IMR-90 (cell line): ENCODE measurements at regions not wholly inside any gene's neighbourhood (a gene's known extent, or its start where the extent isn't known, plus 50 kb on each side); places are given as distances from the start of the nearest gene placed in this dataset.

Experiments used
- ATAC-seq: fragments of 200-7000 bp; cut with Tn5 transposase; 2 replicates; pipeline ENCODE4 v1.9.1; 2020; ENCODE audit warnings: low read depth, mild to moderate bottlenecking, moderate library complexity
- BruUV-seq: library from RNA; stranded (reverse); fragments of 400-500 nt; replicated peaks from 2 replicates; lab custom pipeline; 2021; lab: Mats Ljungman, UMichigan
- CTCF ChIA-PET: fragments of 300-600 bp; formaldehyde crosslinking; extraction: SDS; loops from one replicate; lab custom pipeline; 2021; ENCODE audit warnings: antibody characterized with exemption; lab: Yijun Ruan, JAX
- POLR2A ChIA-PET: fragments of 300-600 bp; sonication (Branson Sonifier 250); formaldehyde crosslinking; loops from one replicate; lab custom pipeline; 2022; ENCODE audit warnings: antibody characterized with exemption; ENCODE audit not compliant: unreplicated experiment; lab: Charles Lee
- DNase-seq: peaks from one replicate; pipeline ENCODE4 v3.0.0; 2013
- H2AFZ ChIP-seq: replicated peaks from 2 replicates; pipeline ENCODE3; 2013; ENCODE audit warnings: low read length, mild to moderate bottlenecking; ENCODE audit not compliant: poor library complexity
- H2AK5ac ChIP-seq: 2 replicates; pipeline ENCODE4 v1.6.1; 2013; ENCODE audit warnings: low read depth, low read length, inconsistent platforms
- H2AK9ac ChIP-seq: replicated peaks from 2 replicates; pipeline ENCODE3; 2013; ENCODE audit warnings: mild to moderate bottlenecking, low read depth, low read length, moderate library complexity; ENCODE audit not compliant: poor library complexity
- H2BK120ac ChIP-seq: 2 replicates; pipeline ENCODE4 v1.6.1; 2013; ENCODE audit warnings: low read depth, low read length, inconsistent platforms
- H2BK15ac ChIP-seq: 3 replicates; pipeline ENCODE4 v1.6.1; 2013; ENCODE audit warnings: low read depth, low read length, inconsistent platforms
- H2BK20ac ChIP-seq: 2 replicates; pipeline ENCODE4 v1.6.1; 2013; ENCODE audit warnings: low read depth, mild to moderate bottlenecking, inconsistent platforms, low read length, moderate library complexity
- H2BK5ac ChIP-seq: 2 replicates; pipeline ENCODE4 v1.6.1; 2013; ENCODE audit warnings: mild to moderate bottlenecking, low read depth, low read length, inconsistent platforms; ENCODE audit not compliant: poor library complexity, severe bottlenecking
- H3K14ac ChIP-seq: replicated peaks from 2 replicates; pipeline ENCODE4 v1.6.1; 2013; ENCODE audit warnings: low read depth, low read length, inconsistent platforms
- H3K18ac ChIP-seq: 2 replicates; pipeline ENCODE4 v1.6.1; 2013; ENCODE audit warnings: low read depth, low read length, control low read depth
- H3K23ac ChIP-seq: 2 replicates; pipeline ENCODE4 v1.6.1; 2013; ENCODE audit warnings: low read depth, low read length, inconsistent platforms
- H3K27ac ChIP-seq: 2 replicates; pipeline ENCODE4 v1.5.1; 2013; ENCODE audit warnings: mild to moderate bottlenecking, control low read depth, low read length; ENCODE audit not compliant: insufficient read depth
- H3K27me3 ChIP-seq: 2 replicates; pipeline ENCODE4 v1.6.1; 2013; ENCODE audit warnings: low read length; ENCODE audit not compliant: control insufficient read depth, insufficient read depth
- H3K36me3 ChIP-seq: 2 replicates; pipeline ENCODE4 v1.6.1; 2013; ENCODE audit warnings: low read length, mixed read lengths; ENCODE audit not compliant: control insufficient read depth, insufficient read depth
- H3K4ac ChIP-seq: 2 replicates; pipeline ENCODE4 v1.6.1; 2013; ENCODE audit warnings: low read depth, low read length, inconsistent platforms
- H3K4me1 ChIP-seq: 2 replicates; pipeline ENCODE4 v1.6.1; 2013; ENCODE audit warnings: low read length, mixed read lengths; ENCODE audit not compliant: control insufficient read depth, insufficient read depth
- H3K4me2 ChIP-seq: 2 replicates; pipeline ENCODE4 v1.6.1; 2013; ENCODE audit warnings: low read depth, mild to moderate bottlenecking, control low read depth, low read length, moderate library complexity
- H3K4me3 ChIP-seq: 2 replicates; pipeline ENCODE4 v1.5.1; 2013; ENCODE audit warnings: low read depth, mild to moderate bottlenecking, control low read depth, low read length, moderate library complexity; ENCODE audit not compliant: insufficient read depth
- H3K56ac ChIP-seq: 2 replicates; pipeline ENCODE4 v1.6.1; 2013; ENCODE audit warnings: low read length, inconsistent platforms; ENCODE audit not compliant: insufficient read depth; ENCODE audit errors: extremely low read depth
- H3K79me1 ChIP-seq, 2 experiments: 2 replicates each; pipeline ENCODE4 v1.6.1; 2013; ENCODE audit warnings: low read length in 2 of 2, inconsistent platforms in 1 of 2, low read depth in 1 of 2
- H3K9ac ChIP-seq: 2 replicates; pipeline ENCODE4 v1.6.1; 2013; ENCODE audit warnings: low read depth, low read length, control low read depth
- H3K9me1 ChIP-seq: 2 replicates; pipeline ENCODE4 v1.6.1; 2013; ENCODE audit warnings: low read length, inconsistent platforms; ENCODE audit not compliant: insufficient read depth
- H3K9me3 ChIP-seq: 2 replicates; pipeline ENCODE4 v1.6.1; 2013; ENCODE audit warnings: low read length; ENCODE audit not compliant: control insufficient read depth, insufficient read depth
- H4K20me1 ChIP-seq: 2 replicates; pipeline ENCODE4 v1.6.1; 2013; ENCODE audit warnings: low read length, inconsistent platforms; ENCODE audit not compliant: insufficient read depth
- H4K5ac ChIP-seq: 2 replicates; pipeline ENCODE4 v1.6.1; 2013; ENCODE audit warnings: mild to moderate bottlenecking, low read depth, low read length, control low read depth
- H4K8ac ChIP-seq, 2 experiments: 2 replicates each; pipeline ENCODE4 v1.6.1; 2013; ENCODE audit warnings: low read depth in 2 of 2, low read length in 2 of 2, control low read depth in 1 of 2, inconsistent platforms in 1 of 2
- H4K91ac ChIP-seq: 2 replicates; pipeline ENCODE4 v1.6.1; 2013; ENCODE audit warnings: low read depth, low read length, inconsistent platforms; ENCODE audit not compliant: insufficient read depth
- BHLHE40 ChIP-seq: fragments of 150-350 bp; IDR thresholded peaks from 2 replicates; pipeline ENCODE4 v1.6.1; 2016; ENCODE audit warnings: mild to moderate bottlenecking, low read depth, low read length
- CEBPB ChIP-seq: IDR thresholded peaks from 2 replicates; pipeline ENCODE4 v1.6.1; 2012; ENCODE audit warnings: low read depth, low read length, improper control_type of control experiment
- CHD1 ChIP-seq: IDR thresholded peaks from 2 replicates; pipeline ENCODE4 v1.6.1; 2012; ENCODE audit warnings: low read depth, low read length, improper control_type of control experiment
- FOS ChIP-seq: fragments of 150-350 bp; IDR thresholded peaks from 2 replicates; pipeline ENCODE4 v1.6.1; 2016; ENCODE audit warnings: low read depth, low read length
- MXI1 ChIP-seq: IDR thresholded peaks from 2 replicates; pipeline ENCODE4 v1.6.1; 2012; ENCODE audit warnings: low read depth, mild to moderate bottlenecking, low read length, moderate library complexity, borderline replicate concordance
- POLR2A ChIP-seq: IDR thresholded peaks from 2 replicates; pipeline ENCODE4 v1.6.1; 2012; ENCODE audit warnings: mild to moderate bottlenecking, low read depth, low read length
- RCOR1 ChIP-seq: IDR thresholded peaks from 2 replicates; pipeline ENCODE4 v1.6.1; 2012; ENCODE audit warnings: mild to moderate bottlenecking, low read length, improper control_type of control experiment; ENCODE audit not compliant: insufficient replicate concordance
- WGBS, 2 experiments: methylation state at CpG; one replicate each; pipeline versions ENCODE4 v1.1.5 to v1.1.7; 2013; ENCODE audit warnings: missing lambda C conversion rate in 2 of 2; ENCODE audit not compliant: insufficient read length in 1 of 2; ENCODE audit errors: extremely low coverage in 2 of 2; 5-methylcytosine and 5-hydroxymethylcytosine counted together
- dilution Hi-C: fragments of 300-500 bp; cut with HindIII; formaldehyde crosslinking; loops from one replicate; pipeline ENCODE4 v1.14.3; 2018; ENCODE audit warnings: low sequenced_read_pairs; ENCODE audit not compliant: unreplicated experiment
- in situ Hi-C: fragments of 300-500 bp; cut with MboI; formaldehyde crosslinking; loops from 3 replicates; pipeline ENCODE4 v1.14.3; 2019; ENCODE audit warnings: low sequenced_read_pairs, inconsistent platforms, mixed read lengths
- intact Hi-C: fragments of 100-400 bp; cut with micrococcal nuclease; formaldehyde crosslinking; loops from 2 replicates; pipeline ENCODE4 v1.10.0; 2022

DNA sequence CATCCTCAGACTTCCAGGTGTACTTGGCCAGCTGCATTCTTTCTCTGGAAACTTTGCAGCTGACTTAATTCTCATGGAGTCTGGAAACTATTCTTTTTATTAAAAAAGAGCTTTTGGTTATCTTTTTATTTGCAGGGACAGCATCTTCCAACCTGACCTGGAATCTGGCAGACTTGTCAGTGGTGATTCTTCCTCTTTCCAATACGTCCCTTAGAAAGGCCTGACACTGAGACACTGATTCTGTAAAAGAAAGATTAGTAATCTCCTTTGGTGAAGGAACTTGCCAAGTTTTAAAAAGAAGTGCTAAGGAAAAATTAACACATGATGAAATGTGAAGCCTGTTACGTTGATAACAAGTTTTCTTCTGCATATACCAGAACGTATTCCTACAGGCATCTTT is 440.9 kb upstream of the RAG2 start:
- Histone ChIP-seq H2AK9ac (no peak overlapping the region), H2BK120ac (no peak overlapping the region)

More for the DNA sequence above, 440.9 kb upstream of the RAG2 start:
- Histone ChIP-seq H3K4ac (no peak overlapping the region), H2AK5ac (no peak overlapping the region), H3K9me1 (no peaks in the 10 kb centered on the region), H3K23ac (no peak overlapping the region), H4K8ac (no peak overlapping the region), H3K9me3 (no peaks in the 10 kb centered on the region), H4K91ac (no peak overlapping the region), H4K5ac (no peak overlapping the region), H3K79me1 (no peaks in the 10 kb centered on the region), H3K36me3 (no peaks in the 10 kb centered on the region), H3K4me3 (no peak overlapping the region), H3K9ac (no peak overlapping the region), H2BK5ac (no peak overlapping the region), H2BK15ac (no peak overlapping the region), H2BK20ac (no peak overlapping the region), H3K4me1 (no peaks in the 10 kb centered on the region), H2AFZ (no peak overlapping the region), H3K56ac (no peak overlapping the region), H4K20me1 (no peaks in the 10 kb centered on the region), H3K18ac (no peak overlapping the region), H3K27ac (no peak overlapping the region), H3K14ac (no peak overlapping the region), H3K27me3 (no peaks in the 10 kb centered on the region), H3K4me2 (no peak overlapping the region)
- intact Hi-C loops = no loop called here
- POLR2A ChIA-PET = no interaction called here
- in situ Hi-C loops = no loop called here
- no CpG with 5 or more reads among the region's 3 CpGs for WGBS, 2 experiments
- BruUV-seq = no TSS peak
- DNase-seq (no peak), ATAC-seq (no peak)
- TF ChIP-seq RCOR1 = no peak
- TF ChIP-seq POLR2A = no peak
- TF ChIP-seq MXI1 = no peak
- TF ChIP-seq FOS = no peak
- no peak for TF ChIP-seq BHLHE40
- no peak for TF ChIP-seq CEBPB
- TF ChIP-seq CHD1 = no peak
- CTCF ChIA-PET = no interaction called here
- dilution Hi-C loops = no loop called here
